ENCODE measurements at regions not wholly inside any gene's neighbourhood (a gene's known extent, or its start where the extent isn't known, plus 50 kb on each side); places are given as distances from the start of the nearest gene placed in this dataset.

- no peak for DNase-seq
Measured at GRCh38 chr2:151197184-151198108, 64.2 kb downstream of the RBM43 start.

- DNase-seq, result no peak
Measured at GRCh38 chr2:151193576-151193975, 68.1 kb downstream of the RBM43 start.

GRCh38 chr2:151192681-151193080 lies 69.0 kb downstream of the RBM43 start:
- no peak for DNase-seq

DNA sequence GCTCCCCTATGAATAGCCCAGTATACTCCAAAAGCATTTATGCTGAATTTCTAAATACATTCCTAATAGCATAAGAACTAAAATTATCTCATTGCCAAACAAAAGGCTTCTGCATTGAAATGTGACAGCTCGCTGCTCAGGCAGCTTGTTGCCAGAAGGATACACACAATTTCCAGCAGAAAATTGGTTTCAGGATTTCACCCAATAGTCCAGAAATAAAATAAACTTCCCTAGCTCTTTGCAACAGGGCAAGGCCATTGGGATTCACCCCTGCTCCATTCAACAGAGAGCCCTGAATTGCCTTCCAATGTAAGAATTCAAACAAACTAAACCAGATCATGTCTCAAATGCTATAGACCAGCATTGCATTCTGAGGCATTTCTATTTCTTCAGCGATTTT lies 70.7 kb downstream of the RBM43 start:
- DNase-seq, result no peak

DNA sequence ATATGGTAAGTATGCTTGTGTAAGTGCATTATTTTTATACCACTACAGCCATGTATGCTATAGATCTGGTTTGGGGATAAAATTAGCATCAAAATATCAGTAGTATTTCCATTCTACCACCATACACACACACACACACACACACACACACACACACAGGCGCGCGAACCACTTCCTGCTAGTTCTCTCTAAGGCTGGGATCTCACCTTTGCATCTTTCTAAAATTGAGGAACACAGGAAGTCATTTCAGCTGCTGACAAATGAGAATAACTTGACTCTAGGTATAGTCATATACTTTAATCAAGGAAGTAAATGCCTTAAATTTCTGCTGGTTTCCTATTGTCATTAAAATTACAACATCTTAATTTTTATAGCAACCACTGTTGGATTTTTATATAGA lies 72.5 kb downstream of the RBM43 start:
- no peak for DNase-seq

DNA sequence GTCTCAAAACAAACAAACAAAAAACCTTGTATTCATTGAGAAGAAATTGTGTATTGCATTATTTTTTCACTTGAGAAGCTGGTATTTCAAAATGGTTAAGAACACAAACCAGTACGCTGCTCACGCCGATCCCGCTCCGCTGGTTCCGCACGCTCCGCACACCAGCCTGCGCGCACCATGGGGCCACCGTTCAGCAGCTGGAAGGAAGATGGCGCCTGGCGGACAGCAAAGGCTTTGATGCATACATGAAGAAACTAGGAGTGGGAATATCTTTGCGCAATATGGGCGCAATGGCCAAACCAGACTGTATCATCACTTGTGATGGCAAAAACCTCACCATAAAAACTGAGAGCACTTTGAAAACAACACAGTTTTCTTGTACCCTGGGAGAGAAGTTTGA lies 75.7 kb downstream of the RBM43 start:
- DNase-seq, result no peak

GRCh38 chr2:151182899-151183809 lies 78.5 kb downstream of the RBM43 start:
- no peak for DNase-seq

- no peak for DNase-seq
Measured at GRCh38 chr2:151182396-151182795, 79.3 kb downstream of the RBM43 start.

GRCh38 chr2:151181524-151181923 lies 80.1 kb downstream of the RBM43 start:
- DNase-seq, result no peak

GRCh38 chr2:151180123-151180522 lies 81.5 kb downstream of the RBM43 start:
- DNase-seq, result no peak

GRCh38 chr2:151178207-151178606 lies 83.5 kb downstream of the RBM43 start:
- DNase-seq, result no peak

DNA sequence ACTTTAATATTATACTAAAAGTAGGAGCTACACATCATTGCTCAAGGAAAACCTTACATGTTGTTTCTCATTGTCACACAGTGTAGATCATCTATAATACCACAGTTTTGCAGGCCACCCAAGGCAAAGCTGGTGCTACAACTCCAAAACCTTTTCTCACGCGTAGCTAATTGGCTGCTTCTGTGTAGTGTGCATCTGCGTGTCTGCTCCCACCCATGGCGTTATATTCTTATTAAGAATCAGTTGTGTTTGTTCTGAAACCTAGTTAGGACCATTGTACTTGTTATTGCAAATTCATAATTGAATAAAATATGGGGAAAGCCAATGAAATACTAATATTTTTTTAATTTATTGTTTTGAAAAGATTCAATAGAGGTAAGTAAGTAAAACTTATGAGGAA lies 83.9 kb downstream of the RBM43 start:
- no peak for DNase-seq

DNA sequence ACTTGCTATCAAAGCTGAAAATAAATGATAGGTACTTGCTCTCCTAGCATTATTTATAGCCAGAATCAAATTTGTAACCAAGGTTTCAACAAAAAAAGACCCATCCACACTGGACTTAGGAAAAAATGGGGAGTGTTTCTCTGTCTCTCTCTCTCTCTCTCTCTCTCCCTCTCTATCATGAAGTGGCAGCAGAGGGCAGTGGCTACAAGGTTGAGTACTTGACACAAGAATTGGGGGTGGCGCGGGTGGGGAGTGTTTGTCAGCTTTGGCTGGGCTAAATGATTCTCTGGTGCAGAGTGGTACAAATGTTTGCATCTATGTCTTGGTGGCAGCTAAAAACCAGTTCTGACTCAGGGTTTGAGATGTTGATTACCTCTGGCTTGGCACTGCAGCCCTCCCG lies 85.0 kb downstream of the RBM43 start:
- DNase-seq, result no peak

- DNase-seq, result no peak
Measured at GRCh38 chr2:151175864-151176263, 85.8 kb downstream of the RBM43 start.

DNA sequence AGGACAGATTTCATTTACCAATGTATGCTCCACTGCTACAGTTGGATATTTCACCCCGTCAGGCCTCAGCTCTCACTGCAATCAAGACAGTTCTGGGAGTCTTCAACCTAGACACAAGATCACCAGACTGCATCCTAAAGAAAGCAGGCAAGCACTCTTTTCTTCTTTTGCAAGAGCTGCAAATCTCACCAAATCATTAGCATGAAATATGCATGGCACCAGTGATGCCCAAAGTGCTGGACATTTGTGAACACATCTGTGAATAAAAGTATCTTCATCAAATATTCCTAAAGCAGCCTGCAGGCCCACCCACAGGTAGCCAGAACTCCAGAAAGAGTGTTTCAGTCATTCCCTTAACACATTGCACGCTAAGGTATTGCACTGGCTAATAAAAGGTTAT lies 87.5 kb downstream of the RBM43 start:
- no peak for DNase-seq

GRCh38 chr2:151171186-151171585 lies 90.5 kb downstream of the RBM43 start:
- no peak for DNase-seq

DNA sequence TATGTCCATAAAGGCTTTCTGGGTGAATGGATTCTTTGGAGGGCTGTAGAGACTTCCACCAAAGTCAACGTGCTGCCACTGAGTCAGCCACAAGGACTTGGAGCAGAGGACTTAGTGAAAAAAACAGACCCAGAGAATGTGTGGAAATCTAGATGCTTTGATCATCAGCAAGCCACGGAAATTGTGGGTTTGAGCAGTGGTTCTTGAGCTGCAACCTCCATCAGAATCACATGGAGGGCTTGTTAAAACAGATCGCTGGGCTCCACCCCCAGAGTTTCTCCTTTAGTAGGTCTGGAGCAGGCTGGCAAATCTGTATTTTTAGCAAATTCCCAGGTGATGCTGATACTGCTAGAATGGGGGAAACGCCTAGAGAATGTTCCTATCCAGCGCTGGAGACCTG lies 95.3 kb downstream of the RBM43 start:
- no peak for DNase-seq

GRCh38 chr2:151165105-151165684 lies 96.5 kb downstream of the RBM43 start:
- no peak for DNase-seq

DNA sequence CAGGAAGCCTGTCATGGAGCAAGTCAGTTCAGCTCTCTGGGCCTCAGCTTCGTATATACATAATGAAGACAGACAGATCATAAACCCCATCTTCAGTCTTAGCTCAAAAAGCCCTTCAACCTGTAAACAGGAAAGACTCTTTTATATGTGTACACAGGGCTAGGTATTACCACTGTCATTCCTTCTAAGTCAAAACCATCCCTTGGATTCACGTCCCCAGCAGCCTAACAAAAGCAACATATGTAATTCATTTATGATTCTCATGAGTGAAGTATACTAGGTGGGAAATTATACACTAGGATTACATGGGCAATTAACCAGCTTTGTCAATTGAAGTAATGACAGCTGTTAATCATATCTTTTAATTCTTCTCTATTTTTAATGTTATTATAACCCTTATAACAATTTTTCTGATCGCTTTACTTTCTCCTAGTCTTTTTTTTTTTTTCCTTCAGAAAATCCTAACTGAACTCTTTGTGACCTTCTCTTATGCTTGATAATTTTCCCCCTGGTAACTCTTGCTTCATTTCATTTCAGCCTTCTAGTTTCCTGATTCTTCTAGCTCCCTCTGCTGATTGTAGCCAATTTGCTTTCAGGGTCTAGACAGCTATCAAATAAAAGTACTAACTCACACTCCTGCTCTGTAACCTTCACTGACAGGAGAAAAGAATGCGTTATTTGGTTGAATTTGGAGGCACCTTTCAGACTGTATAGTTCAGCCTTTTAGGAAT lies 99.7 kb downstream of the RBM43 start:
- DNase-seq, result no peak

DNA sequence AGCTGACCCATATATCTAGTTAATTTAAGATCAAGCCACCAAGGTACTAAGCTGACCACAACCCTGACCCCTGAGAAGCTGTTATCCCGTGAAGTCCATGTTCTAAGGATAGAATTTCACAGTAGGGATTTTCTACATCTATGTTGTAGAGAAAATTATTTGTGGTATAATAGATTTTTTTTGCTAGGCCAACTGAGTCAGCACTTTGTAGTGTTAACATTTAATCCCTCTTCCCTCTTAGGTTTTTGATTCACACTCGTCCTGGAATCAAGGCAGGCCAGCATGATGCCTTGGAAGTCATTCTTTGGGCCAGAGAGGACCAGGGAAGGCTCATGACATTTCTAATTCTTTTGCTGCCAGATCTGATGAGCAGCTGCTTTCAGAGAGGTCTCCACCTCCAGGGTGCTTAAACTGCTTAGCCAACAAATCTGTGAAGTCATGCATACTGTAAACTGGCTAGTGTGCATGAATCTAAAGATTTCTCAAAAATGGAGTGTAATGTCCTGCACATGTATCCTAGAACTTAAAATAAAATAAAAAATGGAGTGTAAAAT lies 102.5 kb downstream of the RBM43 start:
- no peak for DNase-seq

- DNase-seq, result no peak
Measured at GRCh38 chr2:151157000-151157735, 104.5 kb downstream of the RBM43 start.

DNA sequence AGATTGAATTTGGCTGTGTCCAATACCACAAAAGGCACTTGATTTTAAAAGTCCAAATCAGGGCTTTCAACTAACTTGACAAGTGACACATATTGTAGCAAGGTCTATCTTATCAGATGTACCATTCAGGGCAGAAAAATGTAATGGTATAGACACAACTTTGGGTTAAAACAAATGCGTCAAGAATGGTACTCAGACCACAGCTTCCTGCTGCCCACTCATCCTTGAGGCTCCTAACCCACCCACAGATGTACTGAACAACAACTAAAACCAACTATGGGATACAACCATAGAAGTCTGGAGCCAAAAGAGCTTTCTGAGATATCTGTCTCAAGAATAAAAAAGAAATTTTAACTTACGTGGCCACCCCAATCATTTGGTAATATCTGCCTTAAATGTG lies 105.2 kb downstream of the RBM43 start:
- DNase-seq, result no peak

Data from stimulated activated CD4-positive, alpha-beta T cell treated with anti-CD3 and anti-CD28 coated beads, Interleukin-1b, Interleukin-23, amount 100 ng/mL, for 48 hours (primary cell).